ENCODE measurements at regions not wholly inside any gene's neighbourhood (a gene's known extent, or its start where the extent isn't known, plus 50 kb on each side); places are given as distances from the start of the nearest gene placed in this dataset.

GRCh38 chr4:128347930-128348660 lies 60.5 kb upstream of the PGRMC2 start:
- TF ChIP-seq CTCF (IDR thresholded peaks at IDR 0.05) (no peak), POLR2A (IDR thresholded peaks at IDR 0.05) (no peak)

All from heart left ventricle (tissue), 13 donors.